H1 (cell line): ENCODE measurements at regions not wholly inside any gene's neighbourhood (a gene's known extent, or its start where the extent isn't known, plus 50 kb on each side); places are given as distances from the start of the nearest gene placed in this dataset.
A peak's percentile ranks its signal among the peaks of the same experiment; 100 is the strongest.

Source experiments
- CTCF ChIA-PET: fragments of 300-600 bp; sonication (Branson Sonifier 250); formaldehyde crosslinking; loops from one replicate; lab custom pipeline; 2021; ENCODE audit not compliant: partially characterized antibody; lab: Charles Lee
- POLR2A ChIA-PET: fragments of 300-600 bp; sonication (Branson Sonifier 250); formaldehyde crosslinking; loops from one replicate; lab custom pipeline; 2021; ENCODE audit warnings: inconsistent platforms; ENCODE audit not compliant: partially characterized antibody; lab: Charles Lee
- DNase-seq, 2 experiments: peaks; one replicate each; pipeline versions ENCODE4 v3.0.0 to v3.0.0-alpha.2; 2010 to 2022; ENCODE audit warnings: low spot score in 2 of 2, low read depth in 1 of 2, mixed read lengths in 1 of 2
- FAIRE-seq: peaks from 2 replicates; lab custom pipeline; 2011; peaks lifted over from hg19 to GRCh38; lab: Jason Lieb, UNC
- H2AFZ ChIP-seq: 2 replicates; pipeline ENCODE4 v1.8.1; 2012; ENCODE audit warnings: low read length, inconsistent platforms
- H2AK5ac ChIP-seq: 2 replicates; pipeline ENCODE4 v1.6.1; 2013; ENCODE audit warnings: low read depth, low read length
- H2BK120ac ChIP-seq: replicated peaks from 2 replicates; pipeline ENCODE3; 2013; ENCODE audit warnings: low read depth, low read length, inconsistent platforms
- H2BK12ac ChIP-seq: 2 replicates; pipeline ENCODE4 v1.6.1; 2013; ENCODE audit warnings: low read depth, low read length
- H2BK15ac ChIP-seq: 2 replicates; pipeline ENCODE4 v1.6.1; 2013; ENCODE audit warnings: low read length
- H2BK20ac ChIP-seq: 2 replicates; pipeline ENCODE4 v1.6.1; 2013; ENCODE audit warnings: low read length
- H2BK5ac ChIP-seq: 2 replicates; pipeline ENCODE4 v1.6.1; 2013; ENCODE audit warnings: low read depth, low read length
- H3K14ac ChIP-seq: 2 replicates; pipeline ENCODE4 v1.6.1; 2013; ENCODE audit warnings: inconsistent platforms; ENCODE audit not compliant: insufficient read length
- H3K18ac ChIP-seq: 2 replicates; pipeline ENCODE4 v1.6.1; 2013; ENCODE audit warnings: low read length; ENCODE audit errors: extremely low read depth
- H3K23ac ChIP-seq: 2 replicates; pipeline ENCODE4 v1.6.1; 2013; ENCODE audit warnings: inconsistent platforms; ENCODE audit not compliant: insufficient read length
- H3K23me2 ChIP-seq: 2 replicates; pipeline ENCODE4 v1.6.1; 2013; ENCODE audit warnings: low read depth, low read length
- H3K27ac ChIP-seq: 2 replicates; pipeline ENCODE4 v1.6.1; 2011; ENCODE audit warnings: low read depth, low read length, inconsistent platforms
- H3K27me3 ChIP-seq, 4 experiments: replicated peaks in 1 of 4; 1 replicate in 1 of 4; 2 replicates in 3 of 4; pipeline versions ENCODE4 v1.6.1 to v1.8.1; 2011 to 2013; ENCODE audit warnings: low read length in 3 of 4, mild to moderate bottlenecking in 3 of 4, inconsistent platforms in 2 of 4, mixed read lengths in 2 of 4, moderate library complexity in 1 of 4; ENCODE audit not compliant: control insufficient read depth in 3 of 4, insufficient read depth in 3 of 4; ENCODE audit errors: extremely low read depth in 1 of 4
- H3K36me3 ChIP-seq, 4 experiments: 2 replicates each; pipeline versions ENCODE4 v1.6.1 to v1.8.1; 2011 to 2013; ENCODE audit warnings: mild to moderate bottlenecking in 4 of 4, low read length in 3 of 4, moderate library complexity in 2 of 4, control low read depth in 1 of 4, inconsistent platforms in 1 of 4; ENCODE audit not compliant: insufficient read depth in 4 of 4, control insufficient read depth in 2 of 4
- H3K4ac ChIP-seq: replicated peaks from 2 replicates; pipeline ENCODE3; 2013; ENCODE audit warnings: low read length, low read depth, mixed read lengths, inconsistent platforms; ENCODE audit not compliant: insufficient read length
- H3K4me1 ChIP-seq, 4 experiments: replicated peaks in 1 of 4; 1 replicate in 1 of 4; 2 replicates in 3 of 4; pipeline versions ENCODE4 v1.6.1 to v1.8.1; 2011 to 2013; ENCODE audit warnings: low read length in 3 of 4, inconsistent platforms in 2 of 4, mixed read lengths in 1 of 4; ENCODE audit not compliant: insufficient read depth in 4 of 4, control insufficient read depth in 3 of 4
- H3K4me2 ChIP-seq, 2 experiments: 2 replicates each; pipeline versions ENCODE4 v1.6.1 to v1.8.1; 2011 to 2013; ENCODE audit warnings: low read depth in 2 of 2, low read length in 2 of 2, control low read depth in 1 of 2, inconsistent platforms in 1 of 2, mild to moderate bottlenecking in 1 of 2; ENCODE audit not compliant: insufficient read depth in 1 of 2
- H3K4me3 ChIP-seq, 4 experiments: fragments of 200-600, 300-600 bp in 1 of 4; sonication (generic), shearing (Covaris generic), sonication (Bioruptor Twin) in 1 of 4; 2 replicates each; pipeline versions ENCODE4 v1.5.1 to v1.8.1; 2011 to 2016; ENCODE audit warnings: low read length in 4 of 4, low read depth in 3 of 4, control low read depth in 2 of 4, inconsistent platforms in 2 of 4, mild to moderate bottlenecking in 2 of 4, mixed read lengths in 1 of 4, moderate library complexity in 1 of 4; ENCODE audit not compliant: insufficient read depth in 2 of 4; ENCODE audit errors: extremely low read depth in 1 of 4
- H3K56ac ChIP-seq: replicated peaks from 2 replicates; pipeline ENCODE3; 2013; ENCODE audit warnings: low read depth, mild to moderate bottlenecking, mixed read lengths, low read length, inconsistent platforms; ENCODE audit not compliant: insufficient read length
- H3K79me1 ChIP-seq: 2 replicates; pipeline ENCODE4 v1.6.1; 2013; ENCODE audit warnings: low read depth, low read length, control low read depth
- H3K79me2 ChIP-seq, 2 experiments: 2 replicates each; pipeline versions ENCODE4 v1.6.1 to v1.8.1; 2012 to 2013; ENCODE audit warnings: low read length in 2 of 2, mild to moderate bottlenecking in 2 of 2, inconsistent platforms in 1 of 2; ENCODE audit not compliant: insufficient read depth in 2 of 2, control insufficient read depth in 1 of 2
- H3K9ac ChIP-seq, 4 experiments: replicated peaks in 1 of 4; 1 replicate in 1 of 4; 2 replicates in 3 of 4; pipeline versions ENCODE4 v1.6.1 to v1.8.1; 2011 to 2013; ENCODE audit warnings: low read depth in 3 of 4, low read length in 3 of 4, control low read depth in 2 of 4, mild to moderate bottlenecking in 2 of 4, moderate library complexity in 2 of 4, inconsistent platforms in 1 of 4; ENCODE audit errors: extremely low read depth in 1 of 4
- H3K9me3 ChIP-seq, 2 experiments: 2 replicates each; pipeline versions ENCODE4 v1.6.1 to v1.8.1; 2012 to 2013; ENCODE audit warnings: mild to moderate bottlenecking in 2 of 2, moderate library complexity in 2 of 2, control low read depth in 1 of 2, inconsistent platforms in 1 of 2, low read depth in 1 of 2, low read length in 1 of 2, mixed read lengths in 1 of 2; ENCODE audit not compliant: insufficient read depth in 2 of 2
- H4K20me1 ChIP-seq, 2 experiments: replicated peaks in 1 of 2; 2 replicates each; pipeline versions ENCODE3 to v1.8.1; 2011 to 2013; ENCODE audit warnings: inconsistent platforms in 2 of 2, low read length in 2 of 2, mild to moderate bottlenecking in 1 of 2; ENCODE audit not compliant: insufficient read depth in 2 of 2, control insufficient read depth in 1 of 2
- H4K5ac ChIP-seq: 2 replicates; pipeline ENCODE4 v1.6.1; 2013; ENCODE audit warnings: low read length, low read depth, mixed read lengths, inconsistent platforms; ENCODE audit not compliant: insufficient read length
- H4K8ac ChIP-seq: 2 replicates; pipeline ENCODE4 v1.8.0; 2013; ENCODE audit warnings: mild to moderate bottlenecking, moderate library complexity, low read length, inconsistent platforms; ENCODE audit not compliant: insufficient read depth; ENCODE audit errors: extremely low read depth
- H4K91ac ChIP-seq: replicated peaks from 2 replicates; pipeline ENCODE3; 2013; ENCODE audit warnings: low read length, mixed read lengths, inconsistent platforms; ENCODE audit not compliant: insufficient read length
- EGR1 ChIP-seq: IDR thresholded peaks from 2 replicates; pipeline ENCODE4 v1.6.1; 2011; ENCODE audit warnings: low read depth, low read length, borderline replicate concordance
- FOSL1 ChIP-seq: IDR thresholded peaks from 2 replicates; pipeline ENCODE4 v1.6.1; 2011; ENCODE audit warnings: mild to moderate bottlenecking, low read depth, low read length, moderate library complexity; ENCODE audit not compliant: insufficient read depth
- JUN ChIP-seq: IDR thresholded peaks from 2 replicates; pipeline ENCODE4 v1.6.1; 2011; ENCODE audit warnings: low read depth, mild to moderate bottlenecking, improper control_type of control experiment, low read length
- JUND ChIP-seq: IDR thresholded peaks from 2 replicates; pipeline ENCODE4 v1.6.1; 2011; ENCODE audit warnings: mild to moderate bottlenecking, improper control_type of control experiment, low read length
- MAX ChIP-seq: IDR thresholded peaks from 2 replicates; pipeline ENCODE4 v1.6.1; 2012; ENCODE audit warnings: inconsistent platforms
- POLR2A ChIP-seq, 2 experiments: IDR thresholded peaks; 1 replicate in 1 of 2; 2 replicates in 1 of 2; pipeline ENCODE4 v1.6.1; 2011; ENCODE audit warnings: low read depth in 2 of 2, low read length in 2 of 2, mild to moderate bottlenecking in 2 of 2; ENCODE audit errors: control extremely low read depth in 1 of 2
- POU5F1 ChIP-seq: IDR thresholded peaks from 2 replicates; pipeline ENCODE4 v1.6.1; 2011; ENCODE audit warnings: low read depth, mild to moderate bottlenecking, low read length, moderate library complexity
- SIN3A ChIP-seq, 2 experiments: IDR thresholded peaks in 1 of 2; conservative IDR thresholded peaks in 1 of 2; 2 replicates each; pipeline ENCODE4 v1.6.1; 2011 to 2012; ENCODE audit warnings: low read length in 2 of 2, improper control_type of control experiment in 1 of 2, low read depth in 1 of 2, mild to moderate bottlenecking in 1 of 2
- SIX5 ChIP-seq: IDR thresholded peaks from 2 replicates; pipeline ENCODE4 v1.6.1; 2011; ENCODE audit warnings: mild to moderate bottlenecking, low read depth, low read length
- WGBS, 2 experiments: shearing (Covaris generic) in 1 of 2; methylation state at CpG; one replicate each; pipeline versions ENCODE4 v1.1.6 to v1.1.7; 2013 to 2015; ENCODE audit warnings: low lambda C conversion rate in 2 of 2, mixed read lengths in 2 of 2, inconsistent platforms in 1 of 2, low coverage in 1 of 2, missing lambda C conversion rate in 1 of 2; ENCODE audit not compliant: insufficient replicate concordance in 2 of 2, insufficient coverage in 1 of 2, insufficient read length in 1 of 2; ENCODE audit errors: extremely low coverage in 1 of 2, missing lambda C conversion rate in 1 of 2; 5-methylcytosine and 5-hydroxymethylcytosine counted together

- H3K9me3 ChIP-seq, result no peaks in the 10 kb centered on the region
- no peaks in the 10 kb centered on the region; a peak in 1 of 7 replicates for H3K4me1 ChIP-seq
- no peak overlapping the region for H3K14ac ChIP-seq
- 95% methylated on average over 2 of the region's 2 CpGs; no CpG with 5 or more reads in 1 of the 2 experiments for WGBS, 2 experiments
- H3K4ac ChIP-seq, result no peak overlapping the region
- TF ChIP-seq MAX (no peak), POLR2A (IDR thresholded peaks at IDR 0.05; ENCODE audit: control extremely low read depth in 1 of 2, low read depth in 2 of 2, low read length in 2 of 2) (no peak), FOSL1 (no peak), SIN3A (conservative IDR thresholded peaks at IDR 0.05 in 1 of 2, IDR thresholded peaks at IDR 0.05 in 1 of 2; ENCODE audit: low read depth in 1 of 2, low read length in 2 of 2) (no peak), JUN (no peak), EGR1 (no peak), POU5F1 (no peak), JUND (no peak), SIX5 (no peak)
- no peak overlapping the region for H3K18ac ChIP-seq
- H4K91ac ChIP-seq, result no peak overlapping the region
- H2AK5ac ChIP-seq, result no peak overlapping the region
- H2BK20ac ChIP-seq, result no peak overlapping the region
- no peaks in the 10 kb centered on the region for H4K20me1 ChIP-seq
- no peak overlapping the region for H2BK120ac ChIP-seq
- DNase-seq, result no peak
- H3K79me1 ChIP-seq, result no peaks in the 10 kb centered on the region
- CTCF ChIA-PET, result interaction anchor here (0.6 to 1.0 kb wide), 2 partner anchors 78 to 162 kb away, joined by 3 read pairs; no protein-coding TSS in a partner anchor
- no peaks in the 10 kb centered on the region for H3K23me2 ChIP-seq
- no peak overlapping the region for H4K8ac ChIP-seq
- POLR2A ChIA-PET, result no interaction called here
- H2BK5ac ChIP-seq, result no peak overlapping the region
- no peak overlapping the region for H3K4me3 ChIP-seq
- H3K79me2 ChIP-seq, result no peaks in the 10 kb centered on the region
- H3K23ac ChIP-seq, result no peak overlapping the region
- H2AFZ ChIP-seq, result no peak overlapping the region
- FAIRE-seq, result no peak
- H4K5ac ChIP-seq, result no peak overlapping the region
- H3K9ac ChIP-seq, result no peak overlapping the region
- H3K27me3 ChIP-seq, result no peaks in the 10 kb centered on the region
- no peak overlapping the region for H3K27ac ChIP-seq
- no peak overlapping the region for H2BK12ac ChIP-seq
- no peak overlapping the region for H2BK15ac ChIP-seq
- H3K4me2 ChIP-seq, result no peak overlapping the region
- no peaks in the 10 kb centered on the region for H3K36me3 ChIP-seq
- peak overlapping the region; percentile 2 for H3K56ac ChIP-seq
These were observed 104.1 kb upstream of the PALS2 start for GRCh38 chr7:24469118-24469517.
